ENCODE measurements at regions not wholly inside any gene's neighbourhood (a gene's known extent, or its start where the extent isn't known, plus 50 kb on each side); places are given as distances from the start of the nearest gene placed in this dataset.
A peak's percentile ranks its signal among the peaks of the same experiment; 100 is the strongest.

GRCh38 chr9:7965063-7965462, 165.5 kb upstream of the DMAC1 start:
- no peaks in the 10 kb centered on the region for H3K36me3 ChIP-seq (ENCODE audit: control insufficient read depth in 2 of 3, insufficient read depth in 3 of 3, low read length in 3 of 3)
- Mint-ChIP-seq H3K4me1 (peaks cover 7 to 24% (median 16%) of the 10 kb centered on the region in 7 donors), H3K4me3 (no peak overlapping the region), H3K9me3 (peaks cover 0 to 2% (median 0%) of the 10 kb centered on the region in 11 donors), H3K27me3 (peaks cover 0 to 9% (median 0%) of the 10 kb centered on the region in 5 donors), H3K36me3 (peaks cover 0 to 7% (median 0%) of the 10 kb centered on the region in 5 donors), H3K27ac (no peak overlapping the region)
- DNase-seq (no peak), ATAC-seq (no peak)
- ChIA-PET POLR2A (interaction anchor here (0.6 kb wide), 1 partner anchor 182 kb away, joined by 3 read pairs; no protein-coding TSS in a partner anchor), CTCF (no interaction called here)
- no peak overlapping the region for H3K27ac ChIP-seq (ENCODE audit: low read depth, low read length)
- no peaks in the 10 kb centered on the region for H3K9me3 ChIP-seq (ENCODE audit: control insufficient read depth in 2 of 3, low read length in 3 of 3)
- H3K27me3 ChIP-seq (ENCODE audit: control insufficient read depth in 2 of 2, insufficient read depth in 2 of 2, low read length in 2 of 2): no peaks in the 10 kb centered on the region
- intact Hi-C loops (cut with micrococcal nuclease): no loop called here
- peaks cover 0 to 8% of the 10 kb centered on the region in 2 donors for H3K4me1 ChIP-seq (ENCODE audit: control insufficient read depth in 2 of 2, insufficient read depth in 2 of 2, low read length in 2 of 2)
- no peak overlapping the region for H3K4me3 ChIP-seq (ENCODE audit: low read length)

DNA sequence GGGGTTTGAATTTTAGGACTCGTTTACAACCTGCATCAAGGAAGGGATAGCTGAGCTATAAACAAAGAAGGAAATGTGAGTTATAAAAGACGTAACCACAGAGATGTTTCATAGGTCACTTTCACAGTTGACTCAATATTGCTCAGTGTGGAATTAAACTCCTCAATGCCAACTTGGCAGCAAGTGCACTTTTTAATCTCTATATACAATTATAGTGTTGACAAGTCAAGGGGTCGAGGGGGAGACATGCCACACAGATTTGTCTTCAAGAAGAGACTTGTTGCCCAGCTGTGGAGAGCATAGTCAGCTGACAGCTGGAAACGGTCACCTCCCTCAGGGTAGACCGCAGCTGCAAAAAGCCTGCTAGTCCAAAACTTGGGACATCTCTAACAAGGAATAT, 163.4 kb upstream of the DMAC1 start:
- Histone ChIP-seq H3K36me3 (ENCODE audit: control insufficient read depth in 2 of 3, insufficient read depth in 3 of 3, low read length in 3 of 3) (no peaks in the 10 kb centered on the region), H3K27ac (ENCODE audit: low read depth, low read length) (no peak overlapping the region), H3K9me3 (ENCODE audit: control insufficient read depth in 2 of 3, low read length in 3 of 3) (no peaks in the 10 kb centered on the region), H3K27me3 (ENCODE audit: control insufficient read depth in 2 of 2, insufficient read depth in 2 of 2, low read length in 2 of 2) (no peaks in the 10 kb centered on the region), H3K4me1 (ENCODE audit: control insufficient read depth in 2 of 2, insufficient read depth in 2 of 2, low read length in 2 of 2) (peaks cover 0 to 15% of the 10 kb centered on the region in 2 donors), H3K4me3 (ENCODE audit: low read length) (no peak overlapping the region)
- CTCF ChIA-PET: interaction anchor here (0.7 kb wide), 1 partner anchor 393 kb away, joined by 3 read pairs; no protein-coding TSS in a partner anchor
- intact Hi-C loops (cut with micrococcal nuclease): no loop called here
- H3K27me3 Mint-ChIP-seq: peaks cover 0 to 9% (median 0%) of the 10 kb centered on the region in 5 donors
- peaks cover 0 to 2% (median 0%) of the 10 kb centered on the region in 11 donors for H3K9me3 Mint-ChIP-seq
- POLR2A ChIA-PET: interaction anchor here (1.0 kb wide), 1 partner anchor 197 kb away, joined by 3 read pairs; no protein-coding TSS in a partner anchor
- H3K27ac Mint-ChIP-seq: no peak overlapping the region
- peaks cover 0 to 6% (median under 1%) of the 10 kb centered on the region in 5 donors for H3K36me3 Mint-ChIP-seq
- DNase-seq (no peak), ATAC-seq (no peak)
- peaks cover 7 to 33% (median 25%) of the 10 kb centered on the region in 7 donors for H3K4me1 Mint-ChIP-seq
- no peak overlapping the region for H3K4me3 Mint-ChIP-seq

DNA sequence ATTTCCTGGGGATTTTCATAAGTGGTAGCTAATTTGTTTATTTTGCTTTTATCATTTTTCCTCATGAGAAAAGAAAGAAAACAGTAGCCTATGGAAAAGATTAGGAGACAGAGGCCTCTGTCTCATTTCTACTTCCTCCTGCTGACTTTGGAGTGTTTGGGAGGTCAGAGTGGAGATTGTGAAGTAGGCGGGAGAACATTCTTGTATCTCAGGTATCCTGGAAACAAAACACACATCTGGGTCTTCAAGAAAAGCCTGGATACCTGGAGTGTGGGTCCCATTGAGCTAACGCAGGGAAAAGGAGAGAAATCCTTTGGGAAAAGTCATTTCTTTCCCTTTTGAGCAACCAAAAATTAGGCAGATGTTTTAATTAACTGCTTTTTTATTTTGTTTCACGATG, 161.5 kb upstream of the DMAC1 start:
- Mint-ChIP-seq H3K27me3 (peaks cover 0 to 10% (median 0%) of the 10 kb centered on the region in 5 donors), H3K36me3 (peaks cover 0 to 5% (median 3%) of the 10 kb centered on the region in 5 donors), H3K4me3 (no peak overlapping the region), H3K27ac (no peak overlapping the region), H3K4me1 (peaks cover 2 to 18% (median 11%) of the 10 kb centered on the region in 7 donors), H3K9me3 (no peaks in the 10 kb centered on the region)
- CTCF ChIA-PET: no interaction called here
- intact Hi-C loops (cut with micrococcal nuclease): no loop called here
- Histone ChIP-seq H3K9me3 (ENCODE audit: control insufficient read depth in 2 of 3, low read length in 3 of 3) (no peaks in the 10 kb centered on the region), H3K27ac (ENCODE audit: low read depth, low read length) (no peak overlapping the region), H3K4me3 (ENCODE audit: low read length) (no peak overlapping the region), H3K27me3 (ENCODE audit: control insufficient read depth in 2 of 2, insufficient read depth in 2 of 2, low read length in 2 of 2) (no peaks in the 10 kb centered on the region), H3K4me1 (ENCODE audit: control insufficient read depth in 2 of 2, insufficient read depth in 2 of 2, low read length in 2 of 2) (peaks cover 0 to 7% of the 10 kb centered on the region in 2 donors), H3K36me3 (ENCODE audit: control insufficient read depth in 2 of 3, insufficient read depth in 3 of 3, low read length in 3 of 3) (no peaks in the 10 kb centered on the region)
- POLR2A ChIA-PET: interaction anchor here (1.2 kb wide), 1 partner anchor 25 kb away, joined by 3 read pairs; no protein-coding TSS in a partner anchor
- no peak for DNase-seq
- ATAC-seq: no peak

GRCh38 chr9:7960320-7961050, 160.9 kb upstream of the DMAC1 start:
- H3K9me3 Mint-ChIP-seq: no peaks in the 10 kb centered on the region
- no peak overlapping the region for H3K27ac Mint-ChIP-seq
- H3K27me3 ChIP-seq (ENCODE audit: control insufficient read depth in 2 of 2, insufficient read depth in 2 of 2, low read length in 2 of 2): no peaks in the 10 kb centered on the region
- H3K27me3 Mint-ChIP-seq: peaks cover 0 to 10% (median 0%) of the 10 kb centered on the region in 5 donors
- no peaks in the 10 kb centered on the region for H3K9me3 ChIP-seq (ENCODE audit: control insufficient read depth in 2 of 3, low read length in 3 of 3)
- no peaks in the 10 kb centered on the region for H3K36me3 ChIP-seq (ENCODE audit: control insufficient read depth in 2 of 3, insufficient read depth in 3 of 3, low read length in 3 of 3)
- intact Hi-C loops (cut with micrococcal nuclease): no loop called here
- H3K4me3 ChIP-seq (ENCODE audit: low read length): no peak overlapping the region
- peaks cover 0 to 7% of the 10 kb centered on the region in 2 donors for H3K4me1 ChIP-seq (ENCODE audit: control insufficient read depth in 2 of 2, insufficient read depth in 2 of 2, low read length in 2 of 2)
- no peak overlapping the region for H3K4me3 Mint-ChIP-seq
- CTCF ChIA-PET: no interaction called here
- peaks cover 0 to 5% (median 3%) of the 10 kb centered on the region in 5 donors for H3K36me3 Mint-ChIP-seq
- H3K4me1 Mint-ChIP-seq: peaks cover 2 to 18% (median 11%) of the 10 kb centered on the region in 7 donors
- POLR2A ChIA-PET: interaction anchor here (0.7 to 1.2 kb wide), 2 partner anchors 13 to 24 kb away, joined by 3 to 4 read pairs; no protein-coding TSS in a partner anchor
- DNase-seq (no peak), ATAC-seq (no peak)
- H3K27ac ChIP-seq (ENCODE audit: low read depth, low read length): no peak overlapping the region

- ChIA-PET POLR2A (no interaction called here), CTCF (no interaction called here)
- Histone ChIP-seq H3K27ac (ENCODE audit: low read depth, low read length) (no peak overlapping the region), H3K9me3 (ENCODE audit: control insufficient read depth in 2 of 3, low read length in 3 of 3) (no peaks in the 10 kb centered on the region), H3K4me3 (ENCODE audit: low read length) (no peak overlapping the region), H3K27me3 (ENCODE audit: control insufficient read depth in 2 of 2, insufficient read depth in 2 of 2, low read length in 2 of 2) (no peaks in the 10 kb centered on the region), H3K36me3 (ENCODE audit: control insufficient read depth in 2 of 3, insufficient read depth in 3 of 3, low read length in 3 of 3) (no peaks in the 10 kb centered on the region), H3K4me1 (ENCODE audit: control insufficient read depth in 2 of 2, insufficient read depth in 2 of 2, low read length in 2 of 2) (peaks cover 0 to 7% of the 10 kb centered on the region in 2 donors)
- H3K4me1 Mint-ChIP-seq: peaks cover 2 to 18% (median 11%) of the 10 kb centered on the region in 7 donors
- no peak overlapping the region for H3K27ac Mint-ChIP-seq
- no peak for DNase-seq
- H3K27me3 Mint-ChIP-seq: peaks cover 0 to 7% (median 0%) of the 10 kb centered on the region in 5 donors
- H3K9me3 Mint-ChIP-seq: no peaks in the 10 kb centered on the region
- intact Hi-C loops (cut with micrococcal nuclease): no loop called here
- peaks cover 0 to 4% (median 0%) of the 10 kb centered on the region in 5 donors for H3K36me3 Mint-ChIP-seq
- no peak overlapping the region for H3K4me3 Mint-ChIP-seq
- no peak for ATAC-seq
Measured at GRCh38 chr9:7957803-7958202, 158.2 kb upstream of the DMAC1 start.

DNA sequence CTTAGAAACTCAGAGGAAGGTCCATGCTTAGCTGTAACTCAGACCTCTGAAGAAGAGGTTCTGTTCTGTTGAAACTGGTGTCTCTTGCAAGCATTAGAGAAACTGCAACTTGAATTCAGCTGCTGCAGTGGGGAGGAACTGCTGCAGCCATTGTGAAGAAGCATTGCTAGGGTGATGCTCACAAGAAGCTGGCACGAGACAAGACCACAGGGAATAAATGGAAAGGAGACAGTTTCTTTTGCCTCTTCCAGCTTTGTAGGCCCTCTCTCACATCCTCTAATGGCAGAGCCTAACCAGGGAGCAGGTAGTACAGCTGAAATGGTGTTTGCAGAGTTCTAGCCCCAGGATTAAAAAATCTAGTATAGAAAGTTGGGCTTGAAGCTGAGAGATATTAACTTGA, 148.0 kb upstream of the DMAC1 start:
- Mint-ChIP-seq H3K4me1 (peaks cover 0 to 16% (median 8%) of the 10 kb centered on the region in 7 donors), H3K36me3 (peaks cover 0 to 1% (median 0%) of the 10 kb centered on the region in 5 donors), H3K27ac (peak overlapping the region in 2 of 9 donors; percentile 38 to 49), H3K9me3 (peaks cover 0 to 5% (median 0%) of the 10 kb centered on the region in 11 donors), H3K4me3 (no peak overlapping the region), H3K27me3 (no peaks in the 10 kb centered on the region)
- DNase-seq: no peak
- no peaks in the 10 kb centered on the region for H3K9me3 ChIP-seq (ENCODE audit: control insufficient read depth in 2 of 3, low read length in 3 of 3)
- H3K4me1 ChIP-seq (ENCODE audit: control insufficient read depth in 2 of 2, insufficient read depth in 2 of 2, low read length in 2 of 2): no peaks in the 10 kb centered on the region
- no peak overlapping the region for H3K27ac ChIP-seq (ENCODE audit: low read depth, low read length)
- POLR2A ChIA-PET: interaction anchor here (0.6 kb wide), 1 partner anchor 874 kb away, joined by 3 read pairs; no protein-coding TSS in a partner anchor
- no peaks in the 10 kb centered on the region for H3K36me3 ChIP-seq (ENCODE audit: control insufficient read depth in 2 of 3, insufficient read depth in 3 of 3, low read length in 3 of 3)
- no peak for ATAC-seq
- H3K4me3 ChIP-seq (ENCODE audit: low read length): no peak overlapping the region
- intact Hi-C loops (cut with micrococcal nuclease): loop anchor here in 1 of 2 donors (1.0 kb wide), 1 partner anchor 12 kb away; no protein-coding TSS in a partner anchor
- no peaks in the 10 kb centered on the region for H3K27me3 ChIP-seq (ENCODE audit: control insufficient read depth in 2 of 2, insufficient read depth in 2 of 2, low read length in 2 of 2)
- CTCF ChIA-PET: interaction anchor here (0.6 kb wide), 1 partner anchor 82 kb away, joined by 3 read pairs; no protein-coding TSS in a partner anchor
